ENCODE measurements at regions not wholly inside any gene's neighbourhood (a gene's known extent, or its start where the extent isn't known, plus 50 kb on each side); places are given as distances from the start of the nearest gene placed in this dataset.

DNA sequence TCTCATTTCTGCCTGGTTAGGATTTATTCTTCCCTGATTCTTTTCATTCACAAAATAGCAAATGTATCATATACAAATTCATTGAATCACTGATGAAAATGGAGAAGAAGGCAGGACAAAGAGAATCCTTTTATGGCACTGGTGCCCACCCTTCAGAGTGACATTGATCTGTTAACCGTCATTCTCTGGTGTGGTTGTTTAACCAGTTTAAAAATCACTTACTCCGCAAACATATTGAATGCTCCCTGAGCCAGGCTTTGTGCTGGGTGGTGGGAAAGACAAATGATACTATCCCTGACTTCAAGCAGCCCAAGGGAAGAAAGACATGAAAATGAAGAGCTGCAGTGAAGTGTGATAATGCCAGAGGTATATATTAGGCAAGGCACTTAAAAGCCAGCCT lies 187.5 kb upstream of the SLC38A2 start:
- Mint-ChIP-seq H3K4me3 (no peak overlapping the region), H3K27ac (no peak overlapping the region), H3K9me3 (peaks cover 13% of the 10 kb centered on the region), H3K4me1 (peaks cover 15% of the 10 kb centered on the region), H3K36me3 (ENCODE audit: low read depth) (peaks cover 2% of the 10 kb centered on the region), H3K27me3 (ENCODE audit: low read depth, poor library complexity) (no peaks in the 10 kb centered on the region)
- DNase-seq: no peak
- TF ChIP-seq, protein P1, sequence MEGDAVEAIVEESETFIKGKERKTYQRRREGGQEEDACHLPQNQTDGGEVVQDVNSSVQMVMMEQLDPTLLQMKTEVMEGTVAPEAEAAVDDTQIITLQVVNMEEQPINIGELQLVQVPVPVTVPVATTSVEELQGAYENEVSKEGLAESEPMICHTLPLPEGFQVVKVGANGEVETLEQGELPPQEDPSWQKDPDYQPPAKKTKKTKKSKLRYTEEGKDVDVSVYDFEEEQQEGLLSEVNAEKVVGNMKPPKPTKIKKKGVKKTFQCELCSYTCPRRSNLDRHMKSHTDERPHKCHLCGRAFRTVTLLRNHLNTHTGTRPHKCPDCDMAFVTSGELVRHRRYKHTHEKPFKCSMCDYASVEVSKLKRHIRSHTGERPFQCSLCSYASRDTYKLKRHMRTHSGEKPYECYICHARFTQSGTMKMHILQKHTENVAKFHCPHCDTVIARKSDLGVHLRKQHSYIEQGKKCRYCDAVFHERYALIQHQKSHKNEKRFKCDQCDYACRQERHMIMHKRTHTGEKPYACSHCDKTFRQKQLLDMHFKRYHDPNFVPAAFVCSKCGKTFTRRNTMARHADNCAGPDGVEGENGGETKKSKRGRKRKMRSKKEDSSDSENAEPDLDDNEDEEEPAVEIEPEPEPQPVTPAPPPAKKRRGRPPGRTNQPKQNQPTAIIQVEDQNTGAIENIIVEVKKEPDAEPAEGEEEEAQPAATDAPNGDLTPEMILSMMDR (IDR thresholded peaks at IDR 0.05): no peak

DNA sequence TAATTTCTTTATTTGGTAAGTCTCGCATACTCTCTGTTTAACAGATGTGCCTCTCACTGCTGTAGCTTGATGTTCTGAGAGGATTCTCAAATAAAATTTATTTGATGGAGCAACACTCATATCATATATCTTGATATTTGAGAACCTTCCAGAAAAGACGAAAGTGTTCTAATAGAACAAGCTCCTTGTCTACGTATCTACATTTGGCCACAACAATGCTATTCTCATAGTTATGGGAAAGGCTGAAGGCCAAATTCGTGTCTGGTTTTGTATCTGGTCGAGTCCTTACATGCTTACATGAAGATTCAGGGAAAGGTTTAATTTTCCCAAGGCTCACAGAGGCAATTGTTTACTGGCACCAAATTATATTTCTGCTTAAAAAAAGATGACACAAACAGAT lies 186.7 kb upstream of the SLC38A2 start:
- H3K27me3 Mint-ChIP-seq (ENCODE audit: low read depth, poor library complexity): no peaks in the 10 kb centered on the region
- H3K27ac Mint-ChIP-seq: no peak overlapping the region
- no peak for DNase-seq
- peaks cover 18% of the 10 kb centered on the region for H3K4me1 Mint-ChIP-seq
- H3K9me3 Mint-ChIP-seq: peaks cover 6% of the 10 kb centered on the region
- no peak overlapping the region for H3K4me3 Mint-ChIP-seq
- TF ChIP-seq, protein P1 (IDR thresholded peaks at IDR 0.05): no peak
- H3K36me3 Mint-ChIP-seq (ENCODE audit: low read depth): no peaks in the 10 kb centered on the region

DNA sequence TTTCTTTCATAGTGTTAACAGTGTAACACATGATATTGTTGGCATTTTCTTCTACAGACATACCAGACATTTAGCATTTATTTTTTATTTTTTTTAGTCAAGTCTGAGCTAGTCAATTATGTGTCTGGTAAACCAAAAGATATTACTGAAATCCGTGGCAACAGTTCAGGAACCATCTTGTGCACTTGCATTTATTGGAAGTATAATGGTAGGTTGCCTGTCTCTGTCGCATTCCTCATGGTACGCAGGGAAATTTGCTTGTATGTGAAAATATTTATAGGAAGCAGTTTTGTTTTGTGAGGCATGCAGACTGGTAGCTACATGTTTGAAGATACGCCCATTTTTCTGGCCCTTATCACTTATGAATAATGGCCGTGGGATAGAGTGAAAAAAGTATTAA lies 186.1 kb upstream of the SLC38A2 start:
- Mint-ChIP-seq H3K4me1 (peaks cover 18% of the 10 kb centered on the region), H3K27me3 (ENCODE audit: low read depth, poor library complexity) (no peaks in the 10 kb centered on the region), H3K4me3 (no peak overlapping the region), H3K9me3 (no peaks in the 10 kb centered on the region), H3K27ac (no peak overlapping the region), H3K36me3 (ENCODE audit: low read depth) (no peaks in the 10 kb centered on the region)
- no peak for DNase-seq
- TF ChIP-seq, protein P1 (IDR thresholded peaks at IDR 0.05): no peak

DNA sequence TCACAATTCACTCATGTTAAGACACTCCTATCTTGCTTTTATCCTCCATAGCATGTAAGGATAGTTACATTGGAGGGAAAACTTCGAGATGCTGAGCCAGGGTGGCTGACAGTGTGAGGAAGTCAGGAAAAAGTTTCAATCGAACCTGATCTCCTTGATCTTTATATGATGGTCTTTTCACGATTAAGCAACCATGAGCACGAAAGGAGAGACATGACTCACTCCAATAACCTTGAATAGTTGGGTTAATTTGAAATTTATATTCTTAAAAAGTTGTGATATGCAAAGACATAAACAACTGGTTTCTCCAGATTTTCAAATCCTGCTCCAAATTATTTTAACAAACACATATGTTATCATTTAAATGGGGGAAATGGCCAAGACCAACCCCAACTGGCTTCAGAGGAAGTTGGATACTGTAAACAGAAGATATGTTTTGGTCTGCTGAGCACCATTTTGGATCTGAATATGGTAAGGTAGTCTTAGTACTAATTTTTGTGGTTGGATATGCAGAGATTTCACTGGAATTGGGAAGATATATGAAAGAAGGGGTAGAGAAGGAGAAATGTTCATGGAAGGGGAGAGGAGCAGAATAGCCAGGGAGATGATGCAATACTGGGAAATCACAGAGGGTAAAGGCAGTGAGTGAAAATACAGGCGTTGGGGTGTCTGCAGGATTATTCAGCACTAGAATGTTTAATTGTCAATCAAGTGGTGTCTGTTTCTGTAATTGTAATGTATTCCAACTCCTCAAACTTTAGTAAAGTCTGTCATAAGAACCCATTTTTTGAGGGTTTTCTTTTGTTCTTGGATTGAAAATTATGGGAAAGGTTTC lies 185.2 kb upstream of the SLC38A2 start:
- Mint-ChIP-seq H3K4me3 (no peak overlapping the region), H3K36me3 (ENCODE audit: low read depth) (no peaks in the 10 kb centered on the region), H3K27ac (no peak overlapping the region), H3K9me3 (no peaks in the 10 kb centered on the region), H3K4me1 (peaks cover 18% of the 10 kb centered on the region), H3K27me3 (ENCODE audit: low read depth, poor library complexity) (no peaks in the 10 kb centered on the region)
- no peak for DNase-seq
- TF ChIP-seq, protein P1 (IDR thresholded peaks at IDR 0.05): no peak

DNA sequence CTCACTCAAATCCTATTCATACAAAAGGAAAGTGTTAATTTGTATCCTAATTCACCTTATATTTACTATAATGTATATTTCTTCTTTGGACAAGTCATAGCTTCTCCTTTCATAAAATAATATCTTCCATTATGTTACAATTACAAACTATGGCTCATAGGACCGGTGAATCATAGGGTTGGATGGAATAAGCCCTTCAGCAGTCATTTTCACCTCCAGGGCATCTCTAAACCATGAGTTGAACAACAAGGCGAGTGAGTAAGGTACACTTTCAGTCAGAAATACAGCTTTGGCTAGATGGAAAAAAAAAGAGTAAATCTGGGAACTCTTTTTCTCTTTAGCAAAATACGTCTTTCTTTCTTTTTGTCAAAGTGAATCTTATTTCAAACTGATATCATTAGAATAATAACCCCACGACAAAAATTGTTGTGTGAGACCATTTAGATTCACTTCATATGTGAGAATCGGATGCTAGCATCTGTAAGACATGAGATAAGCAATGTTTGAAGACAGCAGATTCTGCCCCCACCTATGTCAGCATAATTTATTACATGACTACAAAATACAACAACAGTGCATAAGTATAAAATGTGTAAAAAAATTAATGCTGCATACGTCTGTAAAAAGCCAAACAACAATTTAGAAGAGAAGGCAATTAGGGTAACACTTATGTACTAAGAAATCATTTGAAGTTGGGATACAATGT lies 184.4 kb upstream of the SLC38A2 start:
- no peaks in the 10 kb centered on the region for H3K27me3 Mint-ChIP-seq (ENCODE audit: low read depth, poor library complexity)
- no peaks in the 10 kb centered on the region for H3K36me3 Mint-ChIP-seq (ENCODE audit: low read depth)
- no peaks in the 10 kb centered on the region for H3K9me3 Mint-ChIP-seq
- TF ChIP-seq, protein P1 (IDR thresholded peaks at IDR 0.05): no peak
- DNase-seq: no peak
- no peak overlapping the region for H3K4me3 Mint-ChIP-seq
- H3K4me1 Mint-ChIP-seq: peaks cover 18% of the 10 kb centered on the region
- no peak overlapping the region for H3K27ac Mint-ChIP-seq

All from nephron progenitor cell (in vitro differentiated cells).